ENCODE measurements at regions not wholly inside any gene's neighbourhood (a gene's known extent, or its start where the extent isn't known, plus 50 kb on each side); places are given as distances from the start of the nearest gene placed in this dataset.

DNA sequence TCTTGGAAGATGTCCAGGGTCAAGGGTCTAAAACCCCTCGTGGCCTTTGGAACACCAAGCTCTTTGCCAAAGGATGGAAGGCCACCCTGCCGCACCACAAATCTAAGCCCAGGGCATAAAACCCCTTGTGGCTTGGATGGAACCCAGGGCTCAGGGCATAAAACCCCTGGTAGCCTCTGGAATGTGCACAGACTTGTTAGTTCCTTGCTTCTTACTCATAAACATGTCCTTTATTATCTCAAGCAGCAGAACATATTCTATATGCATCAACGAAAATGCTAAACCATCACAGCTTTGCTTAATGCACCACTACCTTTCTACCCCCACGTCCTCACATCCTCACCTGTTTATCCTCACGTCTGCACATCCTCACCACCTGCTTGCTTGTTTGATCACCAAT lies 998.0 kb downstream of the DSC3 start:
- in situ Hi-C loops (cut with HindIII; ENCODE audit: extremely low pct_ligation_motif_present, low pct_unique_long_range_greater_than_20kb) = no loop called here
- no peak for FAIRE-seq
- Histone ChIP-seq H3K27me3 (ENCODE audit: control insufficient read depth in 1 of 2, insufficient read depth in 2 of 2, low read length in 2 of 2) (no peaks in the 10 kb centered on the region), H3K4me1 (ENCODE audit: insufficient read depth, low read length) (no peaks in the 10 kb centered on the region), H3K4me3 (replicated peaks in 1 of 3; ENCODE audit: insufficient read depth in 1 of 3, low read depth in 2 of 3, low read length in 3 of 3) (no peak overlapping the region), H3K9me3 (ENCODE audit: low read length) (no peaks in the 10 kb centered on the region), H3K36me3 (replicated peaks in 1 of 2; ENCODE audit: control insufficient read depth in 1 of 2, insufficient read depth in 2 of 2, low read length in 2 of 2) (no peaks in the 10 kb centered on the region), H3K9ac (ENCODE audit: insufficient read depth, low read depth, low read length) (no peak overlapping the region), H4K20me1 (ENCODE audit: insufficient read depth, low read length) (no peaks in the 10 kb centered on the region), H3K4me2 (ENCODE audit: low read depth, low read length) (no peak overlapping the region), H2AFZ (ENCODE audit: low read length) (no peak overlapping the region), H3K79me2 (ENCODE audit: insufficient read depth, low read length) (no peaks in the 10 kb centered on the region), H3K27ac (ENCODE audit: extremely low read length, insufficient read depth, low read length) (no peak overlapping the region)
- no TSS peak for BruUV-seq (replicated peaks)
- POLR2A ChIA-PET = no interaction called here
- WGBS (ENCODE audit: low lambda C conversion rate) = 1% methylated on average over 3 of the region's 5 CpGs
- no peak for ATAC-seq
- CTCF ChIA-PET (ENCODE audit: low intra/inter-chr PET ratio, low total read pairs) = no interaction called here
- no peak for DNase-seq (ENCODE audit: low spot score)
- intact Hi-C loops (cut with micrococcal nuclease; ENCODE audit: unreplicated experiment) = no loop called here
- TF ChIP-seq RAD21 (CRISPR knock-in tag; IDR thresholded peaks at IDR 0.05) (no peak), HDAC6 (IDR thresholded peaks at IDR 0.05; ENCODE audit: low read depth, low read length) (no peak), NAIF1 (CRISPR knock-in tag; IDR thresholded peaks at IDR 0.05; ENCODE audit: borderline replicate concordance) (no peak), RFX5 (IDR thresholded peaks at IDR 0.05; ENCODE audit: low read depth, low read length) (no peak), ELF3 (CRISPR knock-in tag; IDR thresholded peaks at IDR 0.05) (no peak), ZNF841 (CRISPR knock-in tag; IDR thresholded peaks at IDR 0.05; ENCODE audit: borderline replicate concordance) (no peak), DRAP1 (CRISPR knock-in tag; IDR thresholded peaks at IDR 0.05) (no peak), CREM (IDR thresholded peaks at IDR 0.05) (no peak), CREM (CRISPR knock-in tag; IDR thresholded peaks at IDR 0.05) (no peak), ATF7-NPFF (CRISPR knock-in tag; IDR thresholded peaks at IDR 0.05; ENCODE audit: low read depth) (no peak), ZNF773 (CRISPR knock-in tag; IDR thresholded peaks at IDR 0.05; ENCODE audit: borderline replicate concordance) (no peak), DNMT3B (CRISPR knock-in tag; conservative IDR thresholded peaks at IDR 0.05) (no peak), ATRX (CRISPR knock-in tag; IDR thresholded peaks at IDR 0.05; ENCODE audit: borderline replicate concordance) (no peak), HINFP (CRISPR knock-in tag; IDR thresholded peaks at IDR 0.05; ENCODE audit: low read depth) (no peak), FOXC1 (CRISPR knock-in tag; IDR thresholded peaks at IDR 0.05; ENCODE audit: borderline replicate concordance) (no peak)
- TF ChIP-seq, protein P1, sequence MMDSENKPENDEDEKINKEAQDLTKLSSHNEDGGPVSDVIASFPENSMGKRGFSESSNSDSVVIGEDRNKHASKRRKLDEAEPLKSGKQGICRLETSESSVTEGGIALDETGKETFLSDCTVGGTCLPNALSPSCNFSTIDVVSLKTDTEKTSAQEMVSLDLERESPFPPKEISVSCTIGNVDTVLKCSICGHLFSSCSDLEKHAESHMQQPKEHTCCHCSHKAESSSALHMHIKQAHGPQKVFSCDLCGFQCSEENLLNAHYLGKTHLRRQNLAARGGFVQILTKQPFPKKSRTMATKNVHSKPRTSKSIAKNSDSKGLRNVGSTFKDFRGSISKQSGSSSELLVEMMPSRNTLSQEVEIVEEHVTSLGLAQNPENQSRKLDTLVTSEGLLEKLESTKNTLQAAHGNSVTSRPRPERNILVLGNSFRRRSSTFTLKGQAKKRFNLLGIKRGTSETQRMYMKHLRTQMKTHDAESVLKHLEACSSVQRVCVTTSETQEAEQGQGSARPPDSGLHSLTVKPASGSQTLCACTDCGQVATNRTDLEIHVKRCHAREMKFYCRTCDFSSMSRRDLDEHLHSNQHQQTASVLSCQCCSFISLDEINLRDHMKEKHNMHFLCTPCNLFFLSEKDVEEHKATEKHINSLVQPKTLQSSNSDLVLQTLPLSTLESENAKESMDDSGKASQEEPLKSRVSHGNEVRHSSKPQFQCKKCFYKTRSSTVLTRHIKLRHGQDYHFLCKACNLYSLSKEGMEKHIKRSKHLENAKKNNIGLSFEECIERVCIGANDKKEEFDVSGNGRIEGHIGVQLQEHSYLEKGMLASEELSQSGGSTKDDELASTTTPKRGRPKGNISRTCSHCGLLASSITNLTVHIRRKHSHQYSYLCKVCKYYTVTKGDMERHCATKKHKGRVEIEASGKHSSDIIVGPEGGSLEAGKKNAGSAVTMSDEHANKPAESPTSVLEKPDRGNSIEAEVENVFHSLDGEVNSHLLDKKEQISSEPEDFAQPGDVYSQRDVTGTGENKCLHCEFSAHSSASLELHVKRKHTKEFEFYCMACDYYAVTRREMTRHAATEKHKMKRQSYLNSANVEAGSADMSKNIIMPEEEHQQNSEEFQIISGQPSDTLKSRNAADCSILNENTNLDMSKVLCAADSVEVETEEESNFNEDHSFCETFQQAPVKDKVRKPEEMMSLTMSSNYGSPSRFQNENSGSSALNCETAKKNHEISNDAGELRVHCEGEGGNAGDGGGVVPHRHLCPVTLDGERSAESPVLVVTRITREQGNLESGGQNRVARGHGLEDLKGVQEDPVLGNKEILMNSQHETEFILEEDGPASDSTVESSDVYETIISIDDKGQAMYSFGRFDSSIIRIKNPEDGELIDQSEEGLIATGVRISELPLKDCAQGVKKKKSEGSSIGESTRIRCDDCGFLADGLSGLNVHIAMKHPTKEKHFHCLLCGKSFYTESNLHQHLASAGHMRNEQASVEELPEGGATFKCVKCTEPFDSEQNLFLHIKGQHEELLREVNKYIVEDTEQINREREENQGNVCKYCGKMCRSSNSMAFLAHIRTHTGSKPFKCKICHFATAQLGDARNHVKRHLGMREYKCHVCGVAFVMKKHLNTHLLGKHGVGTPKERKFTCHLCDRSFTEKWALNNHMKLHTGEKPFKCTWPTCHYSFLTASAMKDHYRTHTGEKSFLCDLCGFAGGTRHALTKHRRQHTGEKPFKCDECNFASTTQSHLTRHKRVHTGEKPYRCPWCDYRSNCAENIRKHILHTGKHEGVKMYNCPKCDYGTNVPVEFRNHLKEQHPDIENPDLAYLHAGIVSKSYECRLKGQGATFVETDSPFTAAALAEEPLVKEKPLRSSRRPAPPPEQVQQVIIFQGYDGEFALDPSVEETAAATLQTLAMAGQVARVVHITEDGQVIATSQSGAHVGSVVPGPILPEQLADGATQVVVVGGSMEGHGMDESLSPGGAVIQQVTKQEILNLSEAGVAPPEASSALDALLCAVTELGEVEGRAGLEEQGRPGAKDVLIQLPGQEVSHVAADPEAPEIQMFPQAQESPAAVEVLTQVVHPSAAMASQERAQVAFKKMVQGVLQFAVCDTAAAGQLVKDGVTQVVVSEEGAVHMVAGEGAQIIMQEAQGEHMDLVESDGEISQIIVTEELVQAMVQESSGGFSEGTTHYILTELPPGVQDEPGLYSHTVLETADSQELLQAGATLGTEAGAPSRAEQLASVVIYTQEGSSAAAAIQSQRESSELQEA (CRISPR knock-in tag; IDR thresholded peaks at IDR 0.05; ENCODE audit: not compliant biosample characterization) = no peak
